Daoy (cell line): ENCODE measurements at regions not wholly inside any gene's neighbourhood (a gene's known extent, or its start where the extent isn't known, plus 50 kb on each side); places are given as distances from the start of the nearest gene placed in this dataset.

ENCODE experiments used
- DNase-seq: peaks from one replicate; pipeline ENCODE4 v3.0.0-alpha.2; 2015; ENCODE audit warnings: low read depth

GRCh38 chr21:16911166-16911607 is 601.7 kb upstream of the CXADR start:
- no peak for DNase-seq

- no peak for DNase-seq
These were observed 600.8 kb upstream of the CXADR start for GRCh38 chr21:16912075-16912474.

- no peak for DNase-seq
These were observed 599.8 kb upstream of the CXADR start for GRCh38 chr21:16913010-16913409.

- DNase-seq = no peak
These were observed 584.4 kb upstream of the CXADR start for GRCh38 chr21:16928439-16928838.

GRCh38 chr21:16932314-16932713 is 580.5 kb upstream of the CXADR start:
- DNase-seq = no peak

GRCh38 chr21:16942703-16943102 is 570.1 kb upstream of the CXADR start:
- DNase-seq = no peak

GRCh38 chr21:16943231-16943630 is 569.6 kb upstream of the CXADR start:
- no peak for DNase-seq

GRCh38 chr21:16945580-16945979 is 567.3 kb upstream of the CXADR start:
- no peak for DNase-seq

GRCh38 chr21:16956824-16957223 is 556.0 kb upstream of the CXADR start:
- no peak for DNase-seq

- no peak for DNase-seq
These were observed 547.4 kb upstream of the CXADR start for GRCh38 chr21:16965424-16965823.

- DNase-seq = no peak
These were observed 544.4 kb upstream of the CXADR start for GRCh38 chr21:16968436-16968835.

GRCh38 chr21:16969636-16970035 is 543.2 kb upstream of the CXADR start:
- no peak for DNase-seq

GRCh38 chr21:16974060-16974459 is 538.8 kb upstream of the CXADR start:
- no peak for DNase-seq

- no peak for DNase-seq
These were observed 536.6 kb upstream of the CXADR start for GRCh38 chr21:16976193-16976592.

- no peak for DNase-seq
These were observed 534.4 kb upstream of the CXADR start for GRCh38 chr21:16978309-16978895.

- DNase-seq = no peak
These were observed 533.3 kb upstream of the CXADR start for GRCh38 chr21:16979574-16979973.

GRCh38 chr21:16983420-16983819 is 529.4 kb upstream of the CXADR start:
- DNase-seq = no peak

GRCh38 chr21:16992448-16992847 is 520.4 kb upstream of the CXADR start:
- DNase-seq = no peak

- DNase-seq = no peak
These were observed 519.3 kb upstream of the CXADR start for GRCh38 chr21:16993416-16994038.

- DNase-seq = no peak
These were observed 510.1 kb upstream of the CXADR start for GRCh38 chr21:17002594-17003257.

- DNase-seq = no peak
These were observed 509.6 kb upstream of the CXADR start for GRCh38 chr21:17003258-17003615.

GRCh38 chr21:17003763-17004373 is 509.0 kb upstream of the CXADR start:
- no peak for DNase-seq

- no peak for DNase-seq
These were observed 480.6 kb upstream of the CXADR start for GRCh38 chr21:17032141-17032655.
